Nephron (organoid): ENCODE measurements at regions not wholly inside any gene's neighbourhood (a gene's known extent, or its start where the extent isn't known, plus 50 kb on each side); places are given as distances from the start of the nearest gene placed in this dataset.

Experiments
- H3K27ac Mint-ChIP-seq, 3 experiments: 2 replicates each; pipeline ENCODE4 v1.8.0; 2020; ENCODE audit warnings: mixed read lengths in 3 of 3, mild to moderate bottlenecking in 2 of 3, moderate library complexity in 1 of 3
- H3K27me3 Mint-ChIP-seq: 2 replicates; pipeline ENCODE4 v1.8.0; 2021; ENCODE audit warnings: low read depth, mild to moderate bottlenecking, moderate library complexity, mixed read lengths
- H3K36me3 Mint-ChIP-seq: 2 replicates; pipeline ENCODE4 v1.8.0; 2020; ENCODE audit warnings: low read depth, mixed read lengths
- H3K4me1 Mint-ChIP-seq: 2 replicates; pipeline ENCODE4 v1.8.0; 2020; ENCODE audit warnings: mixed read lengths
- H3K4me3 Mint-ChIP-seq, 3 experiments: 2 replicates each; pipeline ENCODE4 v1.8.0; 2020; ENCODE audit warnings: mild to moderate bottlenecking in 3 of 3, mixed read lengths in 3 of 3, moderate library complexity in 2 of 3
- H3K9me3 Mint-ChIP-seq: 2 replicates; pipeline ENCODE4 v1.8.0; 2020; ENCODE audit warnings: mixed read lengths
- TF ChIP-seq, protein P1 (sequence below), 3 experiments: fragments of 200-600 bp; sonication (generic); IDR thresholded peaks; one replicate each; pipeline ENCODE4 v1.5.0; 2021; ENCODE audit warnings: antibody characterized with exemption in 3 of 3; ENCODE audit not compliant: unreplicated experiment in 3 of 3

DNA sequence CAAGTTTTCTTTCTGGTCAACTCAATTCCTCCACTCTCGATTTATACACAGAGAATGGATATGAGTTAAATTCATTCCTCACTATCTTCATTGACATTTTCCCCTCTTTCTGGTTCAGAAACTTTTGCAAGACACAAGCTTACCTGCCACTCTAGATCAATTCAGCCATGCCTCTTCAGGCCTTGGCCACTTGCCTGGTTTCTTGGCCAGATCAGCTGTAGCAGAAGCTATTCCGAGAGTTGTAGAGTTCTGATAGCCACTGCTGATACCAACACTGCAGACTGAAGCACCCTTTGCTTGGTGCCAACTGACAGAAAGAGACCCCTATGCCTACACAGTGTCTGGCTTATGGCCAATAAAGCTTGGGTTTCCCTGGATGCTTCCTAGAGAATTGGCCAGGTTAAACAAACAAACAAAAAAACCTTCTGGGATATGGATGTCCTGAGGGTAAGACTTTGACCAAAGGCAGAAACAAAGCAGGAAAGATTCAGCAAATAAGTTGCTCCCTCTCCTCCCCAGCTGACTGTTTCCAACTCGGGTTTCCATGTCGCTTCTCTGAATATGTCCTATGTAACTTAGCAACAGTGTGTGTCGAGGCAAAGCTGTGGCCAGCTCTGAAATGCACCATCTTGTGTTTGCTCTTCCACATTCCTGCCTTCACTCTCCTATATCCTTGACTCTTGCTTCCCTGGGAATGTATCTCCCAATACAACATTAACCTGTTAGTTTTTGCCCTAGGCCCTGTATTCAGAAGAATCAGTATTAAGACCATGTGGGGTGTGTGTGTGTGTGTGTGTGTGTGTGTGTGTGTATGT, 521.6 kb downstream of the EPHA3 start:
- Mint-ChIP-seq H3K36me3 (no peaks in the 10 kb centered on the region), H3K27ac (no peak overlapping the region), H3K27me3 (no peaks in the 10 kb centered on the region), H3K9me3 (peaks cover 6% of the 10 kb centered on the region), H3K4me3 (no peak overlapping the region), H3K4me1 (no peaks in the 10 kb centered on the region)
- TF ChIP-seq, protein P1, sequence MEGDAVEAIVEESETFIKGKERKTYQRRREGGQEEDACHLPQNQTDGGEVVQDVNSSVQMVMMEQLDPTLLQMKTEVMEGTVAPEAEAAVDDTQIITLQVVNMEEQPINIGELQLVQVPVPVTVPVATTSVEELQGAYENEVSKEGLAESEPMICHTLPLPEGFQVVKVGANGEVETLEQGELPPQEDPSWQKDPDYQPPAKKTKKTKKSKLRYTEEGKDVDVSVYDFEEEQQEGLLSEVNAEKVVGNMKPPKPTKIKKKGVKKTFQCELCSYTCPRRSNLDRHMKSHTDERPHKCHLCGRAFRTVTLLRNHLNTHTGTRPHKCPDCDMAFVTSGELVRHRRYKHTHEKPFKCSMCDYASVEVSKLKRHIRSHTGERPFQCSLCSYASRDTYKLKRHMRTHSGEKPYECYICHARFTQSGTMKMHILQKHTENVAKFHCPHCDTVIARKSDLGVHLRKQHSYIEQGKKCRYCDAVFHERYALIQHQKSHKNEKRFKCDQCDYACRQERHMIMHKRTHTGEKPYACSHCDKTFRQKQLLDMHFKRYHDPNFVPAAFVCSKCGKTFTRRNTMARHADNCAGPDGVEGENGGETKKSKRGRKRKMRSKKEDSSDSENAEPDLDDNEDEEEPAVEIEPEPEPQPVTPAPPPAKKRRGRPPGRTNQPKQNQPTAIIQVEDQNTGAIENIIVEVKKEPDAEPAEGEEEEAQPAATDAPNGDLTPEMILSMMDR (IDR thresholded peaks at IDR 0.05; ENCODE audit: unreplicated experiment in 3 of 3), result no peak

DNA sequence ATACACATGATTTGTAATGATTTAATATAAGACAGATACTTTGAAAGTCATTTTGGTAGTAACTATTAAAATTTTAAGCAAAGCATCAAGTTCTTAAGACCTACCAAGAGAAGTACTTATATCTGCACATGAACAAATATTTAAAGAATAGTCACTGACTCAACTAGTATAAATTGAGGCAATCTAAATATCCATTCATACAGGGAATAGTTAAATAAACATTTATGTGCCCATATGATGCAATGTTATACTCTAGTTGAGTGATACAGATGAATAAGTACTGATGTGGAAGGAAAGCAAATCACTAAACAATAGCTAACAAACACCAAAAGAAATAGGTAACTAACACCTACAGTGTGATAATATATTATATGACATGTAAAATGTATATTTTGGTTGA, 527.7 kb downstream of the EPHA3 start:
- Mint-ChIP-seq H3K27ac (no peak overlapping the region), H3K9me3 (peaks cover 7% of the 10 kb centered on the region), H3K27me3 (no peaks in the 10 kb centered on the region), H3K36me3 (no peaks in the 10 kb centered on the region), H3K4me3 (no peak overlapping the region), H3K4me1 (no peaks in the 10 kb centered on the region)
- TF ChIP-seq, protein P1 (IDR thresholded peaks at IDR 0.05; ENCODE audit: unreplicated experiment in 3 of 3), result no peak

DNA sequence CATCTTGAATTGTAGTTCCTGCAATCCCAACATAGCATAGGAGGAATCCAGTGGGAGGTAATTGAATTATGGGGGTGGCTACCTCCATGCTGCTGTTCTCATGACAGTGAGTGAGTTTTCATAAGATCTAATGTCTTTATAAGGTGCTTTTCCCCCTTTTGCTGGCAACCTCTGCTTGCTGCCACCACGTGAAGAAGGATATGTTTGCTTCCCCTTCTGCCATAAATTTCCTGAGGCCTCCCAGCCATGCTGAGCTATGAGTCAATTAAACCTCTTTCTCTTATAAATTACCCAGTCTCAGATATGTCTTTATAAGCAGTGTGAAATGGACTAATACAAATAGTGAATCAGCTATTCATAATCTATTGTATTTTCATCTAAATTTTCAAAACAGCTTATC, 537.3 kb downstream of the EPHA3 start:
- Mint-ChIP-seq H3K4me1 (no peaks in the 10 kb centered on the region), H3K36me3 (no peaks in the 10 kb centered on the region), H3K27me3 (no peaks in the 10 kb centered on the region), H3K9me3 (peaks cover 14% of the 10 kb centered on the region), H3K4me3 (no peak overlapping the region), H3K27ac (no peak overlapping the region)
- TF ChIP-seq, protein P1 (IDR thresholded peaks at IDR 0.05; ENCODE audit: unreplicated experiment in 3 of 3), result no peak

- no peaks in the 10 kb centered on the region for H3K36me3 Mint-ChIP-seq
- H3K4me1 Mint-ChIP-seq, result no peaks in the 10 kb centered on the region
- no peak overlapping the region for H3K27ac Mint-ChIP-seq
- TF ChIP-seq, protein P1 (IDR thresholded peaks at IDR 0.05; ENCODE audit: unreplicated experiment in 3 of 3), result no peak
- no peaks in the 10 kb centered on the region for H3K27me3 Mint-ChIP-seq
- H3K4me3 Mint-ChIP-seq, result no peak overlapping the region
- H3K9me3 Mint-ChIP-seq, result peaks cover 2% of the 10 kb centered on the region
Measured at GRCh38 chr3:89649431-89649830, 542.0 kb downstream of the EPHA3 start.

GRCh38 chr3:89654031-89654430, 546.6 kb downstream of the EPHA3 start:
- peaks cover 4% of the 10 kb centered on the region for H3K36me3 Mint-ChIP-seq
- no peaks in the 10 kb centered on the region for H3K27me3 Mint-ChIP-seq
- peaks cover 18% of the 10 kb centered on the region for H3K9me3 Mint-ChIP-seq
- TF ChIP-seq, protein P1 (IDR thresholded peaks at IDR 0.05; ENCODE audit: unreplicated experiment in 3 of 3), result no peak
- no peaks in the 10 kb centered on the region for H3K4me1 Mint-ChIP-seq
- H3K27ac Mint-ChIP-seq, result no peak overlapping the region
- H3K4me3 Mint-ChIP-seq, result no peak overlapping the region

DNA sequence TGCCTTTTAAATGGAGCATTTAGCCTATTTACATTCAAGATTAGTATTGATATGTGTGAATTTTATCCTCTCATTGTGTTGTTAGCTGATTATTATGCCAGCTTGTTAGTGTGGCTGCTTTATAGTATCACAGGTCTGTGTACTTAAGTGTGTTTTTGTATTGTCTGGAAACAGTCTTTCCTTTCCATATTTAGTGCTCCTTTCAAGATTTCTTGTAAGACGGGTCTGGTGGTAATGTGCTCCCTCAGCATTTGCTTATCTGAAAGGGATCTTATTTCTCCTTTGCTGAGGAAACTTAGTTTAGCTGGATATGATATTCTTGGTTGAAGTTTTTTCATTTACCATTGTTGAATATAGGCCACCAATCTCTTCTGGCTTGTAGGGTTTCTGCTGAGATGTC, 549.0 kb downstream of the EPHA3 start:
- Mint-ChIP-seq H3K9me3 (peaks cover 18% of the 10 kb centered on the region), H3K27me3 (no peaks in the 10 kb centered on the region), H3K36me3 (peaks cover 4% of the 10 kb centered on the region), H3K27ac (no peak overlapping the region), H3K4me3 (no peak overlapping the region), H3K4me1 (no peaks in the 10 kb centered on the region)
- TF ChIP-seq, protein P1 (IDR thresholded peaks at IDR 0.05; ENCODE audit: unreplicated experiment in 3 of 3), result no peak
